ENCODE measurements at regions not wholly inside any gene's neighbourhood (a gene's known extent, or its start where the extent isn't known, plus 50 kb on each side); places are given as distances from the start of the nearest gene placed in this dataset.

- no peaks in the 10 kb centered on the region for H3K9me3 Mint-ChIP-seq (ENCODE audit: insufficient read depth)
- H3K27ac Mint-ChIP-seq, result no peak overlapping the region
- H3K4me1 Mint-ChIP-seq, result peaks cover 3% of the 10 kb centered on the region
- Histone ChIP-seq H3K27me3 (replicated peaks in 1 of 4; ENCODE audit: control extremely low read depth in 1 of 4, control insufficient read depth in 3 of 4, insufficient read depth in 4 of 4, low read length in 3 of 4) (peaks cover 0 to 2% (median 0%) of the 10 kb centered on the region in 4 experiments), H3K9ac (ENCODE audit: low read length) (no peak overlapping the region), H3K4me2 (replicated peaks; ENCODE audit: low read depth, low read length, poor library complexity, severe bottlenecking) (no peak overlapping the region), H4K20me1 (ENCODE audit: control insufficient read depth, insufficient read depth, low read length, poor library complexity, severe bottlenecking) (no peaks in the 10 kb centered on the region), H3K36me3 (replicated peaks in 1 of 2; ENCODE audit: control extremely low read depth in 1 of 2, control insufficient read depth in 1 of 2, extremely low read depth in 1 of 2, insufficient read depth in 2 of 2, low read length in 1 of 2) (no peaks in the 10 kb centered on the region), H3K79me2 (ENCODE audit: control insufficient read depth, insufficient read depth, low read length) (no peaks in the 10 kb centered on the region), H3K4me1 (ENCODE audit: control insufficient read depth in 2 of 2, insufficient read depth in 2 of 2, low read length in 2 of 2) (peaks cover 2 to 3% of the 10 kb centered on the region in 2 donors), H3K27ac (ENCODE audit: low read length in 2 of 2) (no peak overlapping the region), H3K9me3 (ENCODE audit: control extremely low read depth in 1 of 3, control insufficient read depth in 2 of 3, insufficient read depth in 1 of 3, low read length in 2 of 3) (no peaks in the 10 kb centered on the region), H3K4me3 (ENCODE audit: control extremely low read depth in 1 of 5, extremely low read depth in 1 of 5, insufficient read depth in 1 of 5, low read depth in 2 of 5, low read length in 4 of 5) (no peak overlapping the region), H2AFZ (ENCODE audit: insufficient read depth, low read depth, low read length, poor library complexity, severe bottlenecking) (no peak overlapping the region)
- no peak overlapping the region for H3K4me3 Mint-ChIP-seq
- POLR2A ChIA-PET, result no interaction called here
- TF ChIP-seq CTCF (IDR thresholded peaks at IDR 0.05), result peak; percentile 9
- TF ChIP-seq EZH2 (IDR thresholded peaks at IDR 0.05; ENCODE audit: borderline replicate concordance, insufficient read depth, low read depth, low read length, poor library complexity, severe bottlenecking), result no peak
- DNase-seq, result no peak
- ATAC-seq (ENCODE audit: low read depth), result no peak
- H3K27me3 Mint-ChIP-seq, result peaks cover 3% of the 10 kb centered on the region
- CTCF ChIA-PET, result interaction anchor here (0.9 to 2.3 kb wide), 3 partner anchors 13 to 342 kb away, joined by 3 to 6 read pairs (median 3); no protein-coding TSS in a partner anchor
- 100% methylated on average over 1 of the region's 4 CpGs for WGBS (ENCODE audit: insufficient coverage)
- intact Hi-C loops (cut with micrococcal nuclease), result no loop called here
Observed at GRCh38 chr4:26069218-26069617, 155.2 kb downstream of the SMIM20 start.

- no peaks in the 10 kb centered on the region for H3K36me3 ChIP-seq (replicated peaks in 1 of 2; ENCODE audit: control extremely low read depth in 1 of 2, control insufficient read depth in 1 of 2, extremely low read depth in 1 of 2, insufficient read depth in 2 of 2, low read length in 1 of 2)
- H3K4me2 ChIP-seq (replicated peaks; ENCODE audit: low read depth, low read length, poor library complexity, severe bottlenecking), result no peak overlapping the region
- H3K27me3 Mint-ChIP-seq, result no peaks in the 10 kb centered on the region
- no peak overlapping the region for H2AFZ ChIP-seq (ENCODE audit: insufficient read depth, low read depth, low read length, poor library complexity, severe bottlenecking)
- H3K9ac ChIP-seq (ENCODE audit: low read length), result no peak overlapping the region
- no peaks in the 10 kb centered on the region for H3K79me2 ChIP-seq (ENCODE audit: control insufficient read depth, insufficient read depth, low read length)
- no peak overlapping the region for H3K27ac Mint-ChIP-seq
- ChIA-PET CTCF (no interaction called here), POLR2A (no interaction called here)
- peaks cover 27% of the 10 kb centered on the region for H3K4me1 Mint-ChIP-seq
- no peak overlapping the region for H3K27ac ChIP-seq (ENCODE audit: low read length in 2 of 2)
- TF ChIP-seq EZH2 (IDR thresholded peaks at IDR 0.05; ENCODE audit: borderline replicate concordance, insufficient read depth, low read depth, low read length, poor library complexity, severe bottlenecking) (no peak), CTCF (IDR thresholded peaks at IDR 0.05) (no peak)
- H3K4me1 ChIP-seq (ENCODE audit: control insufficient read depth in 2 of 2, insufficient read depth in 2 of 2, low read length in 2 of 2), result peaks cover 20 to 25% of the 10 kb centered on the region in 2 donors
- intact Hi-C loops (cut with micrococcal nuclease), result loop anchor here (10.0 kb wide), 1 partner anchor 157 kb away; the partner anchor contains the start of gene SMIM20
- no peaks in the 10 kb centered on the region for H3K9me3 Mint-ChIP-seq (ENCODE audit: insufficient read depth)
- H3K27me3 ChIP-seq (replicated peaks in 1 of 4; ENCODE audit: control extremely low read depth in 1 of 4, control insufficient read depth in 3 of 4, insufficient read depth in 4 of 4, low read length in 3 of 4), result peaks cover 0 to 2% (median 0%) of the 10 kb centered on the region in 4 experiments
- WGBS (ENCODE audit: insufficient coverage), result no CpG with 5 or more reads among the region's 3 CpGs
- ATAC-seq (ENCODE audit: low read depth) (no peak), DNase-seq (no peak)
- no peak overlapping the region for H3K4me3 Mint-ChIP-seq
- H3K4me3 ChIP-seq (ENCODE audit: control extremely low read depth in 1 of 5, extremely low read depth in 1 of 5, insufficient read depth in 1 of 5, low read depth in 2 of 5, low read length in 4 of 5), result no peak overlapping the region
- no peaks in the 10 kb centered on the region for H3K9me3 ChIP-seq (ENCODE audit: control extremely low read depth in 1 of 3, control insufficient read depth in 2 of 3, insufficient read depth in 1 of 3, low read length in 2 of 3)
- H4K20me1 ChIP-seq (ENCODE audit: control insufficient read depth, insufficient read depth, low read length, poor library complexity, severe bottlenecking), result no peaks in the 10 kb centered on the region
Observed at GRCh38 chr4:26071688-26072087, 157.7 kb downstream of the SMIM20 start.
